ENCODE measurements at regions not wholly inside any gene's neighbourhood (a gene's known extent, or its start where the extent isn't known, plus 50 kb on each side); places are given as distances from the start of the nearest gene placed in this dataset.

DNA sequence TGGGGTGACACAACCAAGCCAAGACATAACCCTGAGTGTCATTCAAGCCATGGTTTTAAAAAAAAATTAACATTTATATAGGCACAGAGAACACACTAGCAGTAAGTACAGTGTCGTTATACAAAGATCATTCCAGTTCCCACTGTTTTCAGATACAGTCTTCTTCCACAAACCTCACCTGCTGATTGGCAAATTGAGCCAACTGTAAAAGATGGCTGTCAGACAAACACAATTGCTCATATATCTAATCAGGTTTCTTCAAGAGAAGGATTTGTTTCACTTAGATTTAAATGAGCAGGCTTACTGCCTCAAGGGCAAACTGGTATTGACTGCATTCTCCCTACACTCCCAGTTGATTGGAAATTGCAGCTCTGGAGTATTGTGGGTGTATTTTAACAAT lies 308.9 kb downstream of the RBM26 start (continued):
- TF ChIP-seq, protein P1, sequence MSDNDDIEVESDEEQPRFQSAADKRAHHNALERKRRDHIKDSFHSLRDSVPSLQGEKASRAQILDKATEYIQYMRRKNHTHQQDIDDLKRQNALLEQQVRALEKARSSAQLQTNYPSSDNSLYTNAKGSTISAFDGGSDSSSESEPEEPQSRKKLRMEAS (IDR thresholded peaks at IDR 0.05), result no peak
- TF ChIP-seq EZH2 (IDR thresholded peaks at IDR 0.05; ENCODE audit: low read depth, low read length, severe bottlenecking) (no peak), POLR2AphosphoS5 (IDR thresholded peaks at IDR 0.05; ENCODE audit: low read depth, low read length) (no peak), HDAC2 (IDR thresholded peaks at IDR 0.05; ENCODE audit: borderline replicate concordance in 1 of 2, low read depth in 2 of 2, low read length in 2 of 2) (no peak)

Data from H1 (cell line).